CD8-positive, alpha-beta memory T cell (primary cell): ENCODE measurements at regions not wholly inside any gene's neighbourhood (a gene's known extent, or its start where the extent isn't known, plus 50 kb on each side); places are given as distances from the start of the nearest gene placed in this dataset.

Experiments
- CTCF ChIA-PET: fragments of 350-600 bp; sonication (Branson Sonifier 250); formaldehyde crosslinking; loops from one replicate; lab custom pipeline; 2021; ENCODE audit warnings: antibody characterized with exemption; lab: Charles Lee
- POLR2A ChIA-PET: fragments of 350-600 bp; sonication (Branson Sonifier 250); formaldehyde crosslinking; loops from one replicate; lab custom pipeline; 2021; ENCODE audit warnings: antibody characterized with exemption; lab: Charles Lee
- DNase-seq, 5 donors: peaks; one replicate each; pipeline versions ENCODE4 v3.0.0 to v3.0.0-alpha.2; 2020 to 2022; ENCODE audit warnings: mixed read lengths in 1 of 5
- H3K27ac ChIP-seq: one replicate; pipeline ENCODE4 v1.7.0; 2013; ENCODE audit warnings: low read depth, mild to moderate bottlenecking, low read length, moderate library complexity
- H3K27me3 ChIP-seq: 2 replicates; pipeline ENCODE4 v1.7.0; 2013; ENCODE audit warnings: low read length, mild to moderate bottlenecking; ENCODE audit not compliant: insufficient read depth, poor library complexity, severe bottlenecking
- H3K36me3 ChIP-seq: 2 replicates; pipeline ENCODE4 v1.7.0; 2013; ENCODE audit warnings: mild to moderate bottlenecking, low read length, moderate library complexity; ENCODE audit not compliant: insufficient read depth
- H3K4me1 ChIP-seq: 2 replicates; pipeline ENCODE4 v1.7.0; 2013; ENCODE audit warnings: mild to moderate bottlenecking, low read length, moderate library complexity; ENCODE audit not compliant: insufficient read depth
- H3K4me3 ChIP-seq: 2 replicates; pipeline ENCODE4 v1.7.0; 2013; ENCODE audit warnings: mild to moderate bottlenecking, low read length
- H3K9me3 ChIP-seq: 2 replicates; pipeline ENCODE4 v1.7.0; 2013; ENCODE audit warnings: mild to moderate bottlenecking, low read length
- H3K27ac Mint-ChIP-seq, 8 donors: one replicate each; pipeline ENCODE4 v1.8.0; 2020 to 2021; ENCODE audit warnings: mixed read lengths in 8 of 8, mild to moderate bottlenecking in 6 of 8, inconsistent platforms in 3 of 8, moderate library complexity in 3 of 8
- H3K27me3 Mint-ChIP-seq, 2 donors: one replicate each; pipeline ENCODE4 v1.8.0; 2020 to 2021; ENCODE audit warnings: mixed read lengths in 2 of 2, mild to moderate bottlenecking in 1 of 2, moderate library complexity in 1 of 2
- H3K36me3 Mint-ChIP-seq, 3 donors: one replicate each; pipeline ENCODE4 v1.8.0; 2020 to 2021; ENCODE audit warnings: mixed read lengths in 3 of 3, inconsistent platforms in 1 of 3, mild to moderate bottlenecking in 1 of 3
- H3K4me1 Mint-ChIP-seq, 3 donors: one replicate each; pipeline ENCODE4 v1.8.0; 2020 to 2021; ENCODE audit warnings: mixed read lengths in 3 of 3, inconsistent platforms in 1 of 3, mild to moderate bottlenecking in 1 of 3
- H3K4me3 Mint-ChIP-seq, 7 donors: one replicate each; pipeline ENCODE4 v1.8.0; 2020 to 2021; ENCODE audit warnings: mixed read lengths in 7 of 7, mild to moderate bottlenecking in 6 of 7, moderate library complexity in 4 of 7, inconsistent platforms in 2 of 7
- H3K9me3 Mint-ChIP-seq, 5 donors: one replicate each; pipeline ENCODE4 v1.8.0; 2020 to 2022; ENCODE audit warnings: mixed read lengths in 5 of 5, mild to moderate bottlenecking in 3 of 5, moderate library complexity in 2 of 5, inconsistent platforms in 1 of 5

DNA sequence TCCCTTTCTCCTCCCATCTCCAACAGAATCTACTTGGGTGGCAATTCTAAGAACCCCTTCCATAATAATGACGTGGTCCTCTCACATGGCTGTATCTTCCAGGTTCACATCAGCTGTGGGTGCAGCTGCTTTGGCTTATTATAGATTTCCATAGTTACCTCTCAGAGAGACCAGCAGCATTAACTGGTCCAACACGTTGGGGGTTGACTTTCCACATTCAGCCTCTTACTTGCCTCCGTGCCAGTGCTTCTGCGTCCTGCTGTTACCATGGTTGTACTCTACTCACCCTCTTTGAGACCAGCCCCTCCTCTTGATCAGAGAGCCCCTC is 570.7 kb downstream of the PLCL1 start:
- Histone ChIP-seq H3K27me3 (no peaks in the 10 kb centered on the region), H3K36me3 (no peaks in the 10 kb centered on the region), H3K4me3 (no peak overlapping the region), H3K4me1 (no peaks in the 10 kb centered on the region), H3K27ac (no peak overlapping the region), H3K9me3 (no peaks in the 10 kb centered on the region)
- Mint-ChIP-seq H3K36me3 (no peaks in the 10 kb centered on the region), H3K9me3 (no peaks in the 10 kb centered on the region), H3K4me3 (no peak overlapping the region), H3K4me1 (peaks cover 9 to 16% (median 11%) of the 10 kb centered on the region in 3 donors), H3K27me3 (peaks cover 10 to 42% of the 10 kb centered on the region in 2 donors), H3K27ac (no peak overlapping the region)
- DNase-seq: no peak
- POLR2A ChIA-PET: no interaction called here
- CTCF ChIA-PET: no interaction called here

DNA sequence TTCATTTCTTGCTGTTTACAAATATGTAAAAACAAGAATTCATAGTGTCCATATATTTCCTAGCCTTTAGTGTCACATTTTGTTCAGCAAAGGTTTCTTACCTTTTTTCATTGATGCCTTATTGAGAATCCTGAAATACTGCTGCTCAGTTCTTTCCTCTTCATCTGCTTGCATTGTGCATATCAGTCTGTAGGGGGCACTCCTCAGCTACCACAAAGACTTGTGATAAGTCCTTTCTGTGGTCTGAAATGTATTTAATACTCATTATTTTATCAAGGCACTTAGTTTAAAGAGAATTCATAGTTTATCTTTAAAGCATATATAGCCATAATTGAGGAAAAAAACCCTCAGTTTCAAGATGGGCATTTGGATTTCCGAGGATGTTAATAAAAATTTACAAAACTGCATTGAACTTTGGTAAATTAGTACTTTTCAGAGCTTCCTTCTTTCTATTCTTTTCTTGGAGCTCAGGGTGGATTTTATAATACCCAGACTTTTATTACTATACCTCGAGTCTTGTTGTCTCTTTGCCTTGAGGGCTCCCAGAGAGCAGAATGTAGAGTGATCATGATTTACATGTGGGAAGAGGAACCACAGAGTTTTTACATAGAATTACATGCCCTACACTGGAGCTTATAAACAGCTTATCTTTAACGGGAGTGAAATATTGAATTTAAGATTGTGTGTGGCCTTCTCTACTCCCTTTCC is 570.1 kb downstream of the PLCL1 start:
- no peak for DNase-seq
- Mint-ChIP-seq H3K36me3 (no peaks in the 10 kb centered on the region), H3K27ac (no peak overlapping the region), H3K4me3 (no peak overlapping the region), H3K27me3 (peaks cover 10 to 42% of the 10 kb centered on the region in 2 donors), H3K9me3 (no peaks in the 10 kb centered on the region), H3K4me1 (peaks cover 9 to 16% (median 11%) of the 10 kb centered on the region in 3 donors)
- Histone ChIP-seq H3K9me3 (no peaks in the 10 kb centered on the region), H3K27me3 (no peaks in the 10 kb centered on the region), H3K4me3 (no peak overlapping the region), H3K36me3 (no peaks in the 10 kb centered on the region), H3K4me1 (no peaks in the 10 kb centered on the region), H3K27ac (no peak overlapping the region)
- ChIA-PET CTCF (no interaction called here), POLR2A (no interaction called here)

- no peak for DNase-seq
- peaks cover 9 to 16% (median 11%) of the 10 kb centered on the region in 3 donors for H3K4me1 Mint-ChIP-seq
- POLR2A ChIA-PET: no interaction called here
- Histone ChIP-seq H3K9me3 (no peaks in the 10 kb centered on the region), H3K27ac (no peak overlapping the region), H3K27me3 (no peaks in the 10 kb centered on the region), H3K36me3 (no peaks in the 10 kb centered on the region), H3K4me3 (no peak overlapping the region), H3K4me1 (no peaks in the 10 kb centered on the region)
- no peaks in the 10 kb centered on the region for H3K9me3 Mint-ChIP-seq
- peaks cover 8 to 42% of the 10 kb centered on the region in 2 donors for H3K27me3 Mint-ChIP-seq
- H3K36me3 Mint-ChIP-seq: no peaks in the 10 kb centered on the region
- CTCF ChIA-PET: no interaction called here
- peak overlapping the region; percentile 51 to 84 (median 72) for H3K4me3 Mint-ChIP-seq
- peak overlapping the region in 1 of 8 donors; percentile 11 for H3K27ac Mint-ChIP-seq
Observed at GRCh38 chr2:198371921-198372543, 567.6 kb downstream of the PLCL1 start.

- no peaks in the 10 kb centered on the region for H3K36me3 ChIP-seq
- H3K9me3 Mint-ChIP-seq: no peaks in the 10 kb centered on the region
- no peaks in the 10 kb centered on the region for H3K9me3 ChIP-seq
- POLR2A ChIA-PET: no interaction called here
- H3K27ac Mint-ChIP-seq: no peak overlapping the region
- H3K4me3 Mint-ChIP-seq: peak overlapping the region in 2 of 7 donors; percentile 7 to 84
- no peaks in the 10 kb centered on the region for H3K36me3 Mint-ChIP-seq
- peaks cover 8 to 38% of the 10 kb centered on the region in 2 donors for H3K27me3 Mint-ChIP-seq
- no peaks in the 10 kb centered on the region for H3K4me1 ChIP-seq
- CTCF ChIA-PET: no interaction called here
- H3K27ac ChIP-seq: no peak overlapping the region
- H3K4me1 Mint-ChIP-seq: peaks cover 9 to 16% (median 13%) of the 10 kb centered on the region in 3 donors
- H3K27me3 ChIP-seq: no peaks in the 10 kb centered on the region
- no peak for DNase-seq
- H3K4me3 ChIP-seq: no peak overlapping the region
Observed at GRCh38 chr2:198371329-198371728, 566.9 kb downstream of the PLCL1 start.

GRCh38 chr2:198368089-198368488 is 563.7 kb downstream of the PLCL1 start:
- peaks cover 9 to 16% (median 13%) of the 10 kb centered on the region in 3 donors for H3K4me1 Mint-ChIP-seq
- Histone ChIP-seq H3K36me3 (no peaks in the 10 kb centered on the region), H3K9me3 (no peaks in the 10 kb centered on the region), H3K4me1 (no peaks in the 10 kb centered on the region), H3K27ac (no peak overlapping the region), H3K27me3 (no peaks in the 10 kb centered on the region), H3K4me3 (no peak overlapping the region)
- ChIA-PET POLR2A (no interaction called here), CTCF (no interaction called here)
- no peak overlapping the region for H3K27ac Mint-ChIP-seq
- H3K9me3 Mint-ChIP-seq: no peaks in the 10 kb centered on the region
- H3K4me3 Mint-ChIP-seq: no peak overlapping the region
- DNase-seq: no peak
- H3K36me3 Mint-ChIP-seq: no peaks in the 10 kb centered on the region
- peaks cover 4 to 28% of the 10 kb centered on the region in 2 donors for H3K27me3 Mint-ChIP-seq

- no peaks in the 10 kb centered on the region for H3K9me3 Mint-ChIP-seq
- H3K4me1 Mint-ChIP-seq: peaks cover 0 to 2% (median 0%) of the 10 kb centered on the region in 3 donors
- H3K36me3 ChIP-seq: no peaks in the 10 kb centered on the region
- DNase-seq: no peak
- POLR2A ChIA-PET: no interaction called here
- H3K27ac Mint-ChIP-seq: no peak overlapping the region
- no peaks in the 10 kb centered on the region for H3K27me3 ChIP-seq
- no peak overlapping the region for H3K4me3 ChIP-seq
- no peaks in the 10 kb centered on the region for H3K9me3 ChIP-seq
- no peaks in the 10 kb centered on the region for H3K4me1 ChIP-seq
- no peaks in the 10 kb centered on the region for H3K36me3 Mint-ChIP-seq
- CTCF ChIA-PET: no interaction called here
- no peak overlapping the region for H3K4me3 Mint-ChIP-seq
- H3K27me3 Mint-ChIP-seq: peaks cover 3 to 31% of the 10 kb centered on the region in 2 donors
- H3K27ac ChIP-seq: no peak overlapping the region
Observed at GRCh38 chr2:198362740-198363139, 558.3 kb downstream of the PLCL1 start.

DNA sequence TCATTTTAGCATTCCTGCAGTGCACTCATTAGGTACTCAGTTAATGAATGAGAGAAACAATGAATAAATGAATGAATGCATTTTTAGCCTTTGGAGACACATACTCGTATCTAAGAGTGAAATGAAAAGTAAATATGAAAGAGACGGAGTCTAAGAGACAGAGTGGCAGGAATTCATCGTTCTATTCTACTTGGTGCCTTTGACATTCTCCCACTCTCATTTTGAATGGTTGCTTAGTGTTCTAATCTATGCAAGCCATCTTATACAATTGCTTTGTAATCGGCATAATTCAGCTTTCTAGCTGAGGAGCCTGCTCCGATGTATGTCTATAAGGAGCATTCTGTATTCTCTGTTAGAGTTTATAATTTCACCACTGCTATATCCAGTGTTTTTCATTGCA is 554.9 kb downstream of the PLCL1 start:
- Mint-ChIP-seq H3K27ac (no peak overlapping the region), H3K27me3 (peaks cover 8 to 19% of the 10 kb centered on the region in 2 donors), H3K4me1 (no peaks in the 10 kb centered on the region), H3K36me3 (no peaks in the 10 kb centered on the region), H3K9me3 (no peaks in the 10 kb centered on the region), H3K4me3 (no peak overlapping the region)
- CTCF ChIA-PET: no interaction called here
- H3K4me3 ChIP-seq: no peak overlapping the region
- H3K9me3 ChIP-seq: no peaks in the 10 kb centered on the region
- H3K27ac ChIP-seq: no peak overlapping the region
- H3K4me1 ChIP-seq: no peaks in the 10 kb centered on the region
- POLR2A ChIA-PET: no interaction called here
- H3K27me3 ChIP-seq: no peaks in the 10 kb centered on the region
- no peaks in the 10 kb centered on the region for H3K36me3 ChIP-seq
- DNase-seq: no peak

DNA sequence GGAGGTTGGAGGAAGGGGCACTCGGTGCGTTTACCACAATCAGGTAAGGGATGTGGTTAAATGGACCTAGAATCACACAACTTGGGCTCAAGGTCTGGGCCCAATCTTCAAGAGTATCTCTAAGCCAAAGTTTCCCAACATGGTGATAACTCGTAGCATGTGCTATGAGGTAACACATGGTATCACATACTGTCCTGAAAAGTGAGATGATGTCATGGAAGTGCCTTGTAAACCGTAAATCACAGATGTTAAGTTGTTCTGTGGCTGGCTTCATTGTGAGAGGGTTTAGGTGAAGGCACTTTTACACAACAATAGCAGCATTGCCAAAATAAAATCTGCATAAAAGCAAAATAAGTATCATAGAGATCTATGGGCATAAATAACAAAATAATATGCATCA is 551.8 kb downstream of the PLCL1 start:
- DNase-seq: no peak
- Histone ChIP-seq H3K4me3 (no peak overlapping the region), H3K36me3 (no peaks in the 10 kb centered on the region), H3K27ac (no peak overlapping the region), H3K4me1 (no peaks in the 10 kb centered on the region), H3K9me3 (no peaks in the 10 kb centered on the region), H3K27me3 (no peaks in the 10 kb centered on the region)
- CTCF ChIA-PET: no interaction called here
- no peaks in the 10 kb centered on the region for H3K9me3 Mint-ChIP-seq
- H3K4me1 Mint-ChIP-seq: no peaks in the 10 kb centered on the region
- no peak overlapping the region for H3K27ac Mint-ChIP-seq
- POLR2A ChIA-PET: no interaction called here
- H3K36me3 Mint-ChIP-seq: no peaks in the 10 kb centered on the region
- peaks cover 8 to 25% of the 10 kb centered on the region in 2 donors for H3K27me3 Mint-ChIP-seq
- no peak overlapping the region for H3K4me3 Mint-ChIP-seq
